ENCODE measurements at regions not wholly inside any gene's neighbourhood (a gene's known extent, or its start where the extent isn't known, plus 50 kb on each side); places are given as distances from the start of the nearest gene placed in this dataset.

DNA sequence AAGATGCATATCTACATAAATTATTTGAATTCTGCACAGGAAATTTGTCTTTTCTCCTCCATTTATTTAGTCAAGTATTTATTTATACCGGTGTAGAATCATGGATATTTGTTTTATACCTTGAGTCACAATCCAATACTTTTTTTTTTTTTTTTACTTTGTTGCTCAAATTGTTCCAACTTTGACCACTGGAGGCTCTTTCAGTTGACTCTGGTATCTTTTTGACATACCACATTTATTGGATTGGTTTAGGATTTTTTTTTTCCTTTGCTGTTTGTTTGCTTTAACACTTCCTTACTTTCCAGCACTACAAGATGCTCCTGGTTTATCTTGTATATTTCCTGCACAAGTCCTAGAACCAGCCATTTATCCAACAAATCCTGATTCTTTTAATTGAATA, 543.1 kb upstream of the RIOK2 start:
- H3K4me3 ChIP-seq (ENCODE audit: low read depth, low read length) = no peak overlapping the region
- TF ChIP-seq, protein P1, sequence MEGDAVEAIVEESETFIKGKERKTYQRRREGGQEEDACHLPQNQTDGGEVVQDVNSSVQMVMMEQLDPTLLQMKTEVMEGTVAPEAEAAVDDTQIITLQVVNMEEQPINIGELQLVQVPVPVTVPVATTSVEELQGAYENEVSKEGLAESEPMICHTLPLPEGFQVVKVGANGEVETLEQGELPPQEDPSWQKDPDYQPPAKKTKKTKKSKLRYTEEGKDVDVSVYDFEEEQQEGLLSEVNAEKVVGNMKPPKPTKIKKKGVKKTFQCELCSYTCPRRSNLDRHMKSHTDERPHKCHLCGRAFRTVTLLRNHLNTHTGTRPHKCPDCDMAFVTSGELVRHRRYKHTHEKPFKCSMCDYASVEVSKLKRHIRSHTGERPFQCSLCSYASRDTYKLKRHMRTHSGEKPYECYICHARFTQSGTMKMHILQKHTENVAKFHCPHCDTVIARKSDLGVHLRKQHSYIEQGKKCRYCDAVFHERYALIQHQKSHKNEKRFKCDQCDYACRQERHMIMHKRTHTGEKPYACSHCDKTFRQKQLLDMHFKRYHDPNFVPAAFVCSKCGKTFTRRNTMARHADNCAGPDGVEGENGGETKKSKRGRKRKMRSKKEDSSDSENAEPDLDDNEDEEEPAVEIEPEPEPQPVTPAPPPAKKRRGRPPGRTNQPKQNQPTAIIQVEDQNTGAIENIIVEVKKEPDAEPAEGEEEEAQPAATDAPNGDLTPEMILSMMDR (IDR thresholded peaks at IDR 0.05; ENCODE audit: insufficient read depth, low read depth, low read length) = peak; percentile 17
- no peak for DNase-seq (ENCODE audit: low read depth)

GRCh38 chr5:97728920-97729319, 545.9 kb upstream of the RIOK2 start:
- TF ChIP-seq, protein P1 (IDR thresholded peaks at IDR 0.05; ENCODE audit: insufficient read depth, low read depth, low read length) = no peak
- no peak overlapping the region for H3K4me3 ChIP-seq (ENCODE audit: low read depth, low read length)
- no peak for DNase-seq (ENCODE audit: low read depth)

GRCh38 chr5:97729938-97730337, 546.9 kb upstream of the RIOK2 start:
- no peak overlapping the region for H3K4me3 ChIP-seq (ENCODE audit: low read depth, low read length)
- TF ChIP-seq, protein P1 (IDR thresholded peaks at IDR 0.05; ENCODE audit: insufficient read depth, low read depth, low read length) = no peak
- DNase-seq (ENCODE audit: low read depth) = no peak

DNA sequence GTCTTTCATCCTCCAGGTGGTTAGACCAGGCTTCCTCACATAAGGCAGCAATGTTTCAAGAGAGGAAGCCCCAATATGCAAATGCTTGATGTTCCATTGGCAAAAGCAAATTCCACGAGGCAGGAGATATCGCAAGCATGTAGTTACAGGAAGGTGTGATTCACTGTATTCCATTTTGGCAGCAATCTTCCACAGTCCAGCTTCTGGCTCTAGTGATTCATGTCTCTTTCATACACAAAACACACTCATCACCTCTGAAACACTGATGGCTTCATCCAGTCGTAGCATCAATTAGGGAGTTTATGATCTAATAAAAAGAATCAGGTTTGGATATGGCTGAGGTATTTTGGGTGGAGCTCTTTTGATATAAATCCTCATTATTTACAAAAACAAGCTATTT, 552.2 kb upstream of the RIOK2 start:
- peak; percentile 32 for DNase-seq (ENCODE audit: low read depth)
- TF ChIP-seq, protein P1 (IDR thresholded peaks at IDR 0.05; ENCODE audit: insufficient read depth, low read depth, low read length) = no peak
- no peak overlapping the region for H3K4me3 ChIP-seq (ENCODE audit: low read depth, low read length)

DNA sequence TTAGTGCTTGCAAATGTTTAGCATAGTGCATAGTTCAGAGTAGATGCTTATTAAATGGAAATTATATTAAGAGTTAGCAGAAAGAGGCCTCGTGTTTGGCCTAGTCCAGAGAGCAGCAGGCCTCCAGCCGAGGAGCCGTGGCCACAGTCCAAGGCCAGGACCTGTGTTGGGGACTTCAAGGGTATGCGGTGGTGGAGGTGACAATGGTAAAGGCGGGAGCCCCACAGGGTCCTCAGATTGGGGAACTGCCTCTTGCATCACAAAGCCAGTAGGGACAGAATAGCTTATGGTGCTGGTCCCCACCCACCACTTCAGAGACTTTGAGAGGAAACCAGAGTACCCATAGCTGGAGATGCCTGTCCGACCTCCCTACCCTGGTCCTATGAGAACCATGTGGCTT, 554.6 kb upstream of the RIOK2 start:
- TF ChIP-seq, protein P1 (IDR thresholded peaks at IDR 0.05; ENCODE audit: insufficient read depth, low read depth, low read length) = no peak
- DNase-seq (ENCODE audit: low read depth) = no peak
- no peak overlapping the region for H3K4me3 ChIP-seq (ENCODE audit: low read depth, low read length)

DNA sequence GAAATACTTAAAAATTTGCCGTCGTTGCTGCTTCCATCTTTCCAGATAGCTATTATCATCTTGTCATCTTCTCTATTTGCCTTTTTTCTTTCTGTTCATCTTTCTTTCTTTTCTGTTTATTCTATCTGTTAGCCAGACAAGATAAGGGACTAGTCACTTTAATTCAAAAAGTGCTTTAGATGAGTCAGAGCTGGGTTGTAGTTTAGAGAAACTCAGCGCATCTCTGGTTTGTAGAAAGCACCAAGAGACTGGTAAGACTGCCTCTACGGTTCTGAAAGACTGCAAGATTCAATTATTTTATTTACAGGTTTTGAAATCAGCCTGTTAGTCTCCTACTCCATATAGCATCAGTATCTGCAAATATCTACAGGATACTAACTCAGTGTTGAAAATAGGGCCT, 562.8 kb upstream of the RIOK2 start:
- TF ChIP-seq, protein P1 (IDR thresholded peaks at IDR 0.05; ENCODE audit: insufficient read depth, low read depth, low read length) = no peak
- no peak for DNase-seq (ENCODE audit: low read depth)

DNA sequence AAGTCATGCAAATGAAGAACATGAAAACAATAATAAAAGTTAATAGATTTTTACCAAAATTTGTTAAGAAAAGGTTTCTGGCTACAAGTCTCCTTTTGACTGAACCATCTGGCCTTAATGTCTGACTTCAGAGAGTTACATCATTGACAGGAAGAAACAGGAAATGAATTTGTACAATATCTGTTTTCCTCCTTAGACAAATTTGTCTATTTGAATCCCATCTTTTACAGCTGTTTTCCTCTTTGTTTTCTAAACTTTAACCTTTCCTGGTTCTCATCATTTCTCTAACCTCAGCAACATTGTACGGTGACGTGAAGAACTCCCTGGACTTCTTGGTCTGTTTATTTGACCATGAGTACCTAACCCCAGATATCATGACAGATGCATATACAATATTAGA, 567.5 kb upstream of the RIOK2 start:
- peak; percentile 43 for DNase-seq (ENCODE audit: low read depth)
- TF ChIP-seq, protein P1 (IDR thresholded peaks at IDR 0.05; ENCODE audit: insufficient read depth, low read depth, low read length) = no peak
- H3K4me3 ChIP-seq (ENCODE audit: low read depth, low read length) = no peak overlapping the region

More for the DNA sequence above, 562.8 kb upstream of the RIOK2 start:
- no peak overlapping the region for H3K4me3 ChIP-seq (ENCODE audit: low read depth, low read length)

All from fibroblast of villous mesenchyme (primary cell).